NB4 (cell line): ENCODE measurements at regions not wholly inside any gene's neighbourhood (a gene's known extent, or its start where the extent isn't known, plus 50 kb on each side); places are given as distances from the start of the nearest gene placed in this dataset.

Experiments used
- DNase-seq: peaks from one replicate; pipeline ENCODE4 v3.0.0; 2010; ENCODE audit warnings: low read depth
- H3K4me3 ChIP-seq: one replicate; pipeline ENCODE4 v1.5.1; 2011; ENCODE audit warnings: mild to moderate bottlenecking, low read depth, low read length, moderate library complexity
- MYC ChIP-seq: IDR thresholded peaks from 2 replicates; pipeline ENCODE4 v1.6.1; 2011; ENCODE audit warnings: low read depth, low read length
- POLR2A ChIP-seq: IDR thresholded peaks from 2 replicates; pipeline ENCODE4 v1.6.1; 2011; ENCODE audit warnings: mild to moderate bottlenecking; ENCODE audit not compliant: insufficient read length; ENCODE audit errors: extremely low read depth
- TF ChIP-seq, protein P1 (sequence below): IDR thresholded peaks from one replicate; pipeline ENCODE4 v1.5.1; 2012; ENCODE audit warnings: low read depth, low read length
- TF ChIP-seq, protein P2 (sequence below): IDR thresholded peaks from 2 replicates; pipeline ENCODE4 v1.6.1; 2011; ENCODE audit warnings: low read depth, low read length

GRCh38 chr17:62322313-62322712 lies 58.0 kb upstream of the EFCAB3 start:
- H3K4me3 ChIP-seq: no peak overlapping the region

DNA sequence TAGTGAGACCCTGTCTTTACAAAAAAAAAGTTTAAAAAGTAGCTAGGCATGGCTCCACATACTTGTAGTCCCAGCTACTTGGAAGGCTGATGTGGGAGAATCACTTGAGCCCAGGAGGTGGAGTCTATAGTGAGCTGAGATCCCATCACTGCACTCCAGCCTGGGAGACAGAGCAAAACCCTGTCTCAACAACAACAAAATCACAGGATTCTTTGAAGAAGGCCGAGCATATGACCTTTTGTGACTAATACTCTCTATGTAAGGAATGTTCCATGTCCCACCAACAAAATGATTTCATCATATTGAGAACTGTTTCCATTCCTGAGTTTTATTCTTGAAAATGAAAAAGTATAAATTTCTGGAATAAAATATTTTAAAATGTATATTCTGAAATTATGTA lies 58.9 kb upstream of the EFCAB3 start:
- TF ChIP-seq, protein P1, sequence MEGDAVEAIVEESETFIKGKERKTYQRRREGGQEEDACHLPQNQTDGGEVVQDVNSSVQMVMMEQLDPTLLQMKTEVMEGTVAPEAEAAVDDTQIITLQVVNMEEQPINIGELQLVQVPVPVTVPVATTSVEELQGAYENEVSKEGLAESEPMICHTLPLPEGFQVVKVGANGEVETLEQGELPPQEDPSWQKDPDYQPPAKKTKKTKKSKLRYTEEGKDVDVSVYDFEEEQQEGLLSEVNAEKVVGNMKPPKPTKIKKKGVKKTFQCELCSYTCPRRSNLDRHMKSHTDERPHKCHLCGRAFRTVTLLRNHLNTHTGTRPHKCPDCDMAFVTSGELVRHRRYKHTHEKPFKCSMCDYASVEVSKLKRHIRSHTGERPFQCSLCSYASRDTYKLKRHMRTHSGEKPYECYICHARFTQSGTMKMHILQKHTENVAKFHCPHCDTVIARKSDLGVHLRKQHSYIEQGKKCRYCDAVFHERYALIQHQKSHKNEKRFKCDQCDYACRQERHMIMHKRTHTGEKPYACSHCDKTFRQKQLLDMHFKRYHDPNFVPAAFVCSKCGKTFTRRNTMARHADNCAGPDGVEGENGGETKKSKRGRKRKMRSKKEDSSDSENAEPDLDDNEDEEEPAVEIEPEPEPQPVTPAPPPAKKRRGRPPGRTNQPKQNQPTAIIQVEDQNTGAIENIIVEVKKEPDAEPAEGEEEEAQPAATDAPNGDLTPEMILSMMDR: no peak
- TF ChIP-seq POLR2A (no peak), MYC (no peak)
- TF ChIP-seq, protein P2, sequence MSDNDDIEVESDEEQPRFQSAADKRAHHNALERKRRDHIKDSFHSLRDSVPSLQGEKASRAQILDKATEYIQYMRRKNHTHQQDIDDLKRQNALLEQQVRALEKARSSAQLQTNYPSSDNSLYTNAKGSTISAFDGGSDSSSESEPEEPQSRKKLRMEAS: no peak
- DNase-seq: no peak
- H3K4me3 ChIP-seq: no peak overlapping the region

More at GRCh38 chr17:62322313-62322712, 58.0 kb upstream of the EFCAB3 start:
- no peak for DNase-seq
- no peak for TF ChIP-seq POLR2A
- TF ChIP-seq, protein P2: no peak
- no peak for TF ChIP-seq MYC
- TF ChIP-seq, protein P1: no peak

DNA sequence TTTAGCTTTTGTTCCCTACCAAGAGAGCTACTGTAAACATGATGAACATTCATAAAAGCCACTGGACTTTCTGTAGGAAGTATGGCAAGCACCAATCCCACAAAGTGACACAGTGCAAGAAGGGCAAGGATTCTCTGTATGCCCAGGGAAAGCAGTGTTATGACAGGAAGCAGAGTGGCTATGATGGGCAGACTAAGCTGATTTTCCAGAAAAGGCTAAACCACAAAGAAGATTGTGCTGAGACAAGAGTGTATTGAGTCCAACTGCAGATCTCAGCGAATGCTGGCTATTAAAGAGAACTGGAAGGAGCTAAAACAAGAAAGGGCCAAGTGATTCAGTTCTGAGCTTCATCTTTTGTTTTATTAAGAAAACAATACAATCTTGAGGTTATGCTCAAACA lies 60.5 kb upstream of the EFCAB3 start:
- H3K4me3 ChIP-seq: no peak overlapping the region
- no peak for DNase-seq
- TF ChIP-seq, protein P2: no peak
- TF ChIP-seq, protein P1: no peak
- TF ChIP-seq POLR2A (no peak), MYC (no peak)

DNA sequence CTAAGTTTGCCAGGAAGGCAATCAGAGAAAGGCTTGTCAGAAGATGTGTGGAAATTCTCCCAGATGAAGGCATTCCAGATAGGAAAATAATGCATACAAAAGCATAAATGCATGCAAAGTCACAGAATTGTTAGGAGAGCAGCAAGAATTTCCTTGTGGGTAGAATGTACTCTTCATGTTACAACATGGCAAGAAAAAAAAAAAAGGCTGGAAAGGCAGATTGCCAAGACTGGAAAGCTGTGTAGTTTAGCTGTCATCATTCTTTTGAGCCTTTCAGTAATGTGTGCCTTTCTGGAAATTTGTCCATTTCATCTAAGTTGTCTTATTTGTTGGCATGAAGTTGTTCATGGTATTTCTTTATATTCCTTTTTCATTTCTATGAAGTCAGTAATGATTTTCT lies 71.0 kb upstream of the EFCAB3 start:
- no peak for DNase-seq
- TF ChIP-seq, protein P2: no peak
- TF ChIP-seq, protein P1: no peak
- no peak for TF ChIP-seq POLR2A
- TF ChIP-seq MYC: no peak
- no peak overlapping the region for H3K4me3 ChIP-seq

GRCh38 chr17:62307196-62307595 lies 73.2 kb upstream of the EFCAB3 start:
- no peak for DNase-seq
- no peak overlapping the region for H3K4me3 ChIP-seq
- no peak for TF ChIP-seq MYC
- TF ChIP-seq, protein P2: no peak

- TF ChIP-seq MYC (no peak), POLR2A (no peak)
- TF ChIP-seq, protein P2: no peak
- TF ChIP-seq, protein P1: no peak
- H3K4me3 ChIP-seq: no peak overlapping the region
- no peak for DNase-seq
These were observed 76.9 kb upstream of the EFCAB3 start for GRCh38 chr17:62303476-62303875.
